WTC11 (cell line): ENCODE measurements at regions not wholly inside any gene's neighbourhood (a gene's known extent, or its start where the extent isn't known, plus 50 kb on each side); places are given as distances from the start of the nearest gene placed in this dataset.

Experiments
- ATAC-seq: fragments of 200-7000 bp; cut with Tn5 transposase; 2 replicates; pipeline ENCODE4 v1.10.0; 2021; ENCODE audit warnings: mild to moderate bottlenecking, moderate library complexity
- CTCF ChIA-PET: fragments of 300-600 bp; sonication (Branson Sonifier 250); formaldehyde crosslinking; loops from one replicate; lab custom pipeline; 2021; ENCODE audit warnings: antibody characterized with exemption; lab: Charles Lee
- POLR2A ChIA-PET: fragments of 350-600 bp; sonication (Branson Sonifier 250); formaldehyde crosslinking; loops from one replicate; lab custom pipeline; 2021; ENCODE audit warnings: antibody characterized with exemption; lab: Charles Lee
- DNase-seq: peaks from one replicate; pipeline ENCODE4 v3.0.0; 2021; ENCODE audit warnings: low spot score
- H3K27ac Mint-ChIP-seq: 2 replicates; pipeline ENCODE4 v1.8.0; 2021; ENCODE audit warnings: mixed read lengths
- H3K27me3 Mint-ChIP-seq: 2 replicates; pipeline ENCODE4 v1.8.0; 2021; ENCODE audit warnings: low read depth, mild to moderate bottlenecking, moderate library complexity, mixed read lengths
- H3K36me3 Mint-ChIP-seq: 2 replicates; pipeline ENCODE4 v1.8.0; 2021; ENCODE audit warnings: mixed read lengths
- H3K4me1 Mint-ChIP-seq: 2 replicates; pipeline ENCODE4 v1.8.0; 2022; ENCODE audit warnings: mixed read lengths
- H3K4me3 Mint-ChIP-seq: 2 replicates; pipeline ENCODE4 v1.8.0; 2021; ENCODE audit warnings: mild to moderate bottlenecking, moderate library complexity, mixed read lengths
- H3K9me3 Mint-ChIP-seq: 2 replicates; pipeline ENCODE4 v1.8.0; 2021; ENCODE audit warnings: mixed read lengths
- AR ChIP-seq: fragments of 250-450 bp; sonication (Bioruptor Pico); IDR thresholded peaks from 2 replicates; pipeline ENCODE4 v1.9.0; 2021; ENCODE audit warnings: mild to moderate bottlenecking
- ATF1 ChIP-seq: sonication (generic); formaldehyde crosslinking; IDR thresholded peaks from 2 replicates; pipeline ENCODE4 v1.8.1; 2023; ENCODE audit warnings: mild to moderate bottlenecking, moderate library complexity, missing genetic modification reagents
- ATF2 ChIP-seq: sonication (generic); formaldehyde crosslinking; IDR thresholded peaks from 2 replicates; pipeline ENCODE4 v1.8.1; 2022; ENCODE audit warnings: low read depth, missing genetic modification reagents, borderline replicate concordance
- ATF6 ChIP-seq: sonication (generic); formaldehyde crosslinking; IDR thresholded peaks from 2 replicates; pipeline ENCODE4 v1.8.1; 2023; ENCODE audit warnings: mild to moderate bottlenecking, missing genetic modification reagents
- CDX4 ChIP-seq: fragments of 250-450 bp; sonication (Bioruptor Pico); IDR thresholded peaks from 2 replicates; pipeline ENCODE4 v1.9.0; 2021; ENCODE audit warnings: moderate library complexity, mild to moderate bottlenecking, inconsistent platforms, borderline replicate concordance
- CTCF ChIP-seq: fragments of 200-600 bp; IDR thresholded peaks from 2 replicates; pipeline ENCODE4 v1.8.0; 2022; ENCODE audit warnings: antibody characterized with exemption
- E2F4 ChIP-seq: sonication (generic); formaldehyde crosslinking; IDR thresholded peaks from 2 replicates; pipeline ENCODE4 v1.8.1; 2022; ENCODE audit warnings: low read depth, mild to moderate bottlenecking, moderate library complexity, missing genetic modification reagents, borderline replicate concordance
- ELF4 ChIP-seq: sonication (generic); formaldehyde crosslinking; IDR thresholded peaks from 2 replicates; pipeline ENCODE4 v1.8.1; 2022; ENCODE audit warnings: low read depth, mild to moderate bottlenecking, moderate library complexity, missing genetic modification reagents
- FOXP4 ChIP-seq: sonication (generic); formaldehyde crosslinking; IDR thresholded peaks from 2 replicates; pipeline ENCODE4 v1.8.0; 2022; ENCODE audit warnings: mild to moderate bottlenecking, missing genetic modification reagents
- HMGA2 ChIP-seq: fragments of 250-450 bp; sonication (Bioruptor Pico); IDR thresholded peaks from 2 replicates; pipeline ENCODE4 v1.4.0; 2021; ENCODE audit warnings: mild to moderate bottlenecking, moderate library complexity
- IRF2 ChIP-seq: sonication (generic); formaldehyde crosslinking; IDR thresholded peaks from 2 replicates; pipeline ENCODE4 v1.8.0; 2022; ENCODE audit warnings: low read depth, missing genetic modification reagents, borderline replicate concordance
- JAZF1 ChIP-seq: fragments of 250-450 bp; sonication (Bioruptor Pico); IDR thresholded peaks from 2 replicates; pipeline ENCODE4 v1.9.0; 2021; ENCODE audit warnings: moderate library complexity, mild to moderate bottlenecking, inconsistent platforms
- JUN ChIP-seq: sonication (generic); formaldehyde crosslinking; IDR thresholded peaks from 2 replicates; pipeline ENCODE4 v1.8.0; 2023; ENCODE audit warnings: mild to moderate bottlenecking, missing genetic modification reagents
- KAT7 ChIP-seq: sonication (generic); formaldehyde crosslinking; IDR thresholded peaks from 2 replicates; pipeline ENCODE4 v1.8.1; 2023; ENCODE audit warnings: missing genetic modification reagents, mild to moderate bottlenecking, borderline replicate concordance
- MYBL2 ChIP-seq: sonication (generic); formaldehyde crosslinking; IDR thresholded peaks from 2 replicates; pipeline ENCODE4 v1.8.1; 2023; ENCODE audit warnings: mild to moderate bottlenecking, moderate library complexity, missing genetic modification reagents
- OVOL2 ChIP-seq: fragments of 250-450 bp; sonication (Bioruptor Pico); IDR thresholded peaks from 2 replicates; pipeline ENCODE4 v1.9.0; 2021; ENCODE audit warnings: mild to moderate bottlenecking, borderline replicate concordance
- RORB ChIP-seq: fragments of 250-450 bp; sonication (Bioruptor Pico); IDR thresholded peaks from 2 replicates; pipeline ENCODE4 v1.9.0; 2021; ENCODE audit warnings: mild to moderate bottlenecking
- SP1 ChIP-seq: sonication (generic); formaldehyde crosslinking; conservative IDR thresholded peaks from 2 replicates; pipeline ENCODE4 v1.8.1; 2022; ENCODE audit warnings: missing genetic modification reagents
- TCF7 ChIP-seq: sonication (generic); formaldehyde crosslinking; IDR thresholded peaks from 2 replicates; pipeline ENCODE4 v1.8.0; 2022; ENCODE audit warnings: mild to moderate bottlenecking, low read depth, missing genetic modification reagents, moderate library complexity
- TEAD4 ChIP-seq: sonication (generic); formaldehyde crosslinking; IDR thresholded peaks from 2 replicates; pipeline ENCODE4 v1.8.0; 2022; ENCODE audit warnings: mild to moderate bottlenecking, missing genetic modification reagents
- ZNF121 ChIP-seq: sonication (generic); formaldehyde crosslinking; IDR thresholded peaks from 2 replicates; pipeline ENCODE4 v1.8.0; 2023; ENCODE audit warnings: missing genetic modification reagents
- ZNF416 ChIP-seq: fragments of 250-450 bp; sonication (Bioruptor Pico); IDR thresholded peaks from 2 replicates; pipeline ENCODE4 v1.9.0; 2021; ENCODE audit warnings: mild to moderate bottlenecking, inconsistent platforms

GRCh38 chr2:236499691-236500578, 69.7 kb upstream of the ACKR3 start:
- Mint-ChIP-seq H3K27ac (no peak overlapping the region), H3K27me3 (no peaks in the 10 kb centered on the region), H3K9me3 (no peaks in the 10 kb centered on the region), H3K4me3 (no peak overlapping the region), H3K4me1 (no peaks in the 10 kb centered on the region), H3K36me3 (no peaks in the 10 kb centered on the region)
- DNase-seq = no peak
- no peak for ATAC-seq
- POLR2A ChIA-PET = no interaction called here
- CTCF ChIA-PET = no interaction called here
- TF ChIP-seq ATF6 (CRISPR knock-in tag) = no peak
- no peak for TF ChIP-seq E2F4
- TF ChIP-seq ZNF121 (CRISPR knock-in tag) = no peak
- TF ChIP-seq CDX4 (CRISPR knock-in tag) = no peak
- no peak for TF ChIP-seq CTCF
- no peak for TF ChIP-seq AR (CRISPR knock-in tag)
- TF ChIP-seq RORB (CRISPR knock-in tag) = no peak
- TF ChIP-seq ATF1 (CRISPR knock-in tag) = no peak

- no peaks in the 10 kb centered on the region for H3K9me3 Mint-ChIP-seq
- no peak overlapping the region for H3K27ac Mint-ChIP-seq
- no peaks in the 10 kb centered on the region for H3K4me1 Mint-ChIP-seq
- ATAC-seq = no peak
- H3K4me3 Mint-ChIP-seq = no peak overlapping the region
- CTCF ChIA-PET = no interaction called here
- POLR2A ChIA-PET = no interaction called here
- H3K36me3 Mint-ChIP-seq = no peaks in the 10 kb centered on the region
- H3K27me3 Mint-ChIP-seq = peaks cover 3% of the 10 kb centered on the region; the same call in 1 of the 2 replicates
- TF ChIP-seq OVOL2 (CRISPR knock-in tag) (no peak), JUN (CRISPR knock-in tag) (no peak), SP1 (CRISPR knock-in tag) (no peak), ATF2 (CRISPR knock-in tag) (no peak), MYBL2 (CRISPR knock-in tag) (no peak), JAZF1 (CRISPR knock-in tag) (no peak), TEAD4 (no peak), FOXP4 (CRISPR knock-in tag) (no peak), ELF4 (CRISPR knock-in tag) (no peak), IRF2 (no peak), ZNF416 (CRISPR knock-in tag) (no peak), HMGA2 (CRISPR knock-in tag) (no peak), KAT7 (no peak), TCF7 (CRISPR knock-in tag) (no peak)
- DNase-seq = no peak
Observed at GRCh38 chr2:236501026-236501425, 68.6 kb upstream of the ACKR3 start.
